UCSD-AML1 (cell line): ENCODE measurements at regions not wholly inside any gene's neighbourhood (a gene's known extent, or its start where the extent isn't known, plus 50 kb on each side); places are given as distances from the start of the nearest gene placed in this dataset.

ENCODE experiments used
- DNase-seq: peaks from one replicate; lab custom pipeline; 2025; ENCODE audit not compliant: unreplicated experiment; lab: John Stamatoyannopoulos, UW

GRCh38 chr4:108567831-108568230, 52.5 kb upstream of the RPL34 start:
- no peak for DNase-seq

DNA sequence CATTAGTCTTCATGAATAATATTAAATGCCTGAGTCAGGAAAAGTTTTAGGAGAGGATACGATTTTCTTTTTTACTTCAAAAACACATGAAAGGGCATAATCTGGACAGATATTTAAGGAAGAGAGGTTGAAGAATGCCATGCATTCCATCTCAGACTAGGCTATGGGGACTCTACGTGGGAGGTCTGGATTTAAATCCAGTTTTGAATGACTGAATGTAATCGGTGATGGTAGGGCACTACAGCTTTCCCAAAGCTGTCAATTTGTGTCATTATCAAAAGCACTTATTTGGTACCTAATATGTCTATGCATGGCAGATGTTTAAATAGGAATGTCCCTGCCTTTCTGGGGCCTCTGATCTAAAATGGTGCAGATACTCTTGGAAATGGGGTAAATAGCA, 59.3 kb upstream of the RPL34 start:
- no peak for DNase-seq

GRCh38 chr4:108560616-108561015, 59.8 kb upstream of the RPL34 start:
- DNase-seq = no peak

GRCh38 chr4:108559911-108560310, 60.5 kb upstream of the RPL34 start:
- no peak for DNase-seq

DNA sequence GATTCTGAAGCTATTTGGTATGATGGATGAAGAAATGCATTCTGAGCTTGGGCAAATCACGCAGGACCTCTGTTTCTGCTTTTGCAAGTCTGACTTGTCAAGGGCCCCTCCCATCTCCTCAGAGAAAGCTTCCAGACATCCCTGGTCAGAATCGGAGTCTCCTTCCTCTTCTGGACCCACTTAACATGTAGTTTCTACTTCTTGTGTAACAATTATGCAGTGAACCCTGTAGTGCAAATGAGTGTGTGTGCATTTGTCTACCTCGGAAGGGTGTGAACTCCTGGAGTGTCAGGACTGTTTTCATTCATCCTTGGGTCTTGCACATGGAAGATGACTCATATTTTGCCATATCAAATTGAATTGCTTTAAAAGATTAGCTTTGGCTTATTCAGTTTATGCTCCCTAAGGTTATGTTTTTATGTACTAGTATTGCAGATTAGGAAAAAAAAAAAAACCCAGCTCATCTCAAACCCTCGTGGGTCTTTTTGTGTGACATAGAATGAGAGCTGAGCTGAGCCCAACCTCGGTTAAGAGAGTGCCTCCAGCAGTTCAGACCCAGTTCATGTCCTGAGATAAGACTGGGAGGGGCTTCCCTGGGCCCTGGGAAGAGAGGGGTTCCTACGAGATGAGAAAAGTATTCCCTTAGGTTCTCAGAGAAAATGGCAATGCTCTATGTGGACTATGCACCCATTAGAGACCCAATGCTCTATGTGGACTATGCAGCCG, 61.1 kb upstream of the RPL34 start:
- DNase-seq = no peak

GRCh38 chr4:108556588-108557200, 63.7 kb upstream of the RPL34 start:
- DNase-seq = peak; percentile 13

DNA sequence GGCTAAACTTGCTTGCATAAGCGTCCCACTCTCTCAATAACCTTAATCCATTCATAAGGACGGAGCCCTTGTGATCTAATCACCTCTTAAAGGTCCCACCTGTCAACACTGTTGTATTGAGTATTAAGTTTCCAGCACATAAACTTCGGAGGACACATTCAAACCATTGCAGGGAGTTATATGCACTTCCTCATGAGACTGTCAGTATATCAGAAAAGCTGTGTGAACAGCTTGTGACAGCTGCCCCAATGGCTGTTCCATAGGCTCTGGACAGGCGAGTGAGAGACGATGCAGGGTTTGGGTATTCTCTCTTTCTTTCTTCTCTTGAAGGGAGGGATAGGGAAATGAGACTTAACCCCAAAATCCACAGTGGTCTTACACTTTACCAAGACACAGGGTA, 64.2 kb upstream of the RPL34 start:
- no peak for DNase-seq

- DNase-seq = no peak
Measured at GRCh38 chr4:108555701-108556100, 64.7 kb upstream of the RPL34 start.

GRCh38 chr4:108547682-108548081, 72.7 kb upstream of the RPL34 start:
- no peak for DNase-seq

GRCh38 chr4:108546728-108547127, 73.6 kb upstream of the RPL34 start:
- no peak for DNase-seq

GRCh38 chr4:108544481-108544880, 75.9 kb upstream of the RPL34 start:
- DNase-seq = no peak

- no peak for DNase-seq
Measured at GRCh38 chr4:108543359-108543968, 76.9 kb upstream of the RPL34 start.

DNA sequence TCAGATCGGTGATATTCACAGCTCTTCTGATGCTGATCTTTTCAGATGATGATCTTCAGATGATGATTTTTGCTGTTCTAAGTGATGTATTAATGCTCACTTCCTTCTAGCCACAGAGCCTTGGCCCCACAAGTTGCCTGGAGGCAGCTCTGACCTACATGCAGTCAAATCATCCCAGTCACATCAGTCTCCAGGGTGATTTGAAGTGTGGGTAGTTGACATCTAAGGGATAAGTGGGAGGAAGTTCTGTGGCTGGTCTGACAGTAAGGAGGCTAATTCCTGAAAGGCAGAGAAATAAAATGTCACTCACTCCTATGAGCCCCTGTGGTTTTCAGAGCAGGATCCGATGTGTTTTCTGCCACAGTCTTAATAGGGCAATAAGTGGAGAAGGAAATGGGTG, 79.8 kb upstream of the RPL34 start:
- peak; percentile 74 for DNase-seq

- no peak for DNase-seq
Measured at GRCh38 chr4:108536577-108536976, 83.8 kb upstream of the RPL34 start.

GRCh38 chr4:108535757-108536156, 84.6 kb upstream of the RPL34 start:
- no peak for DNase-seq

GRCh38 chr4:108533876-108534275, 86.5 kb upstream of the RPL34 start:
- no peak for DNase-seq

DNA sequence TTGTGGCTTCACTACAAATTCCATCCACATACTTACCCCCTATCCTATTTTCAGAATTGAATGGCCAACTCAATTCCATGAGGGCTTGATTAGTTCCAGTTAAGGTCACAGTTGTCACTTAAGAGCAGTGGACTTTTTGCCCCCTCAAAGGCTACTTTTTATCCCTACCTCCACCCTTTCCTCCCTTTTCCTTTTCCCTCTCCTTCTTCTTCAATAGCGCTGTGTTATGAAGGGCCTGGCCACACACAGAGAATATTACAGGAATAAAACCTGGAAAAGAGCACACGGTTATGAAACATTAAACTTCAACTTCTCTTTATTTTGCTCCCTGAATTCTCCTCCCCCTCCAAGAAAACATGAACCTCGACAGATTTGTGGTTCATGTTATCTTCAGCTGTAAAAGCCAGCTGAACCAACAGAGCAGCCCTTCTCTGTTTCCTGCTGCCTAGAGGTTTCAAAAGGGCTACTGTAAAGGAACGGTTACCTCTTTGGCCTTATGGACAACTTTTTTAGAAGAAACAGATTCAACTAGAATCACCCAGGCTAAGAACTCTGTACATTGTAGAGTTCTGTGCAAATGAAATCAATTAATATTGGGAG, 87.0 kb upstream of the RPL34 start:
- DNase-seq = peak; percentile 16

GRCh38 chr4:108532738-108533137, 87.6 kb upstream of the RPL34 start:
- no peak for DNase-seq

DNA sequence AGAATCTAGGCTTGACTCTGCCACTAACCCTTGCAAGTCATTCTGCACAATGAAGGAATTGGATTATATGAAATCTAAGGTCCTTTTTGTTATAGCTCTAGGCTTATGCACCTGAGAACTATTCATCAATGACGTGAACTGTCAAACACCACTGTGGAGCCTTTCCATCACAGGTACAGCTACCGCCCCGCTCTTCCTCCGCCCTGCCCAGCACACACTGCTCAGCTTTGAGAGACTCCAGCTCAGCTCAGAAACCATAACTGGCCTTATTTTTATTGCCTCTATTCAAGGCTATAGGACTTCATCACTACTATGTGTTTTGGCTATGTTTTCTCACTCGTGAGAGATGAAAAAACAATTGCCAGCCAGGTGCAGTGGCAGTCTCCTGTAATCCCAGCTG, 88.2 kb upstream of the RPL34 start:
- no peak for DNase-seq

DNA sequence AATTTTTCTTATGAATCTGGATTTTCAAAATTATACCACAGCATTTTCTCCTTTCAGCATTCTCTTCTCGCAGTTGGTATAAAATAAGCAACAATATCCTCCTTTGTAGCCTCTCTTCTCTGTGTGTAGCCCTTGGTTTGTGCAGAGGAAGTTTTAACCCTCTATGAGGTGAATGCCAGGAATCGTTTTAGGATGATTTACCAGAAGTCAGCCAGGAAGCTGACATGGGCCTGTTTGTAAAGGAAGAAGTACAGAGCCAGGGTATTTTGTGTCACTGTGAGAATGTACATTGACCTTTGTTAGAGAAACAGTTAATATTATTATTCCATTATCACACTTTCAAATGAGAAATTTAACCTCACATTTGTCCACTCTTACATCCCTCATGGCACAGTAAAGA, 88.9 kb upstream of the RPL34 start:
- DNase-seq = no peak

DNA sequence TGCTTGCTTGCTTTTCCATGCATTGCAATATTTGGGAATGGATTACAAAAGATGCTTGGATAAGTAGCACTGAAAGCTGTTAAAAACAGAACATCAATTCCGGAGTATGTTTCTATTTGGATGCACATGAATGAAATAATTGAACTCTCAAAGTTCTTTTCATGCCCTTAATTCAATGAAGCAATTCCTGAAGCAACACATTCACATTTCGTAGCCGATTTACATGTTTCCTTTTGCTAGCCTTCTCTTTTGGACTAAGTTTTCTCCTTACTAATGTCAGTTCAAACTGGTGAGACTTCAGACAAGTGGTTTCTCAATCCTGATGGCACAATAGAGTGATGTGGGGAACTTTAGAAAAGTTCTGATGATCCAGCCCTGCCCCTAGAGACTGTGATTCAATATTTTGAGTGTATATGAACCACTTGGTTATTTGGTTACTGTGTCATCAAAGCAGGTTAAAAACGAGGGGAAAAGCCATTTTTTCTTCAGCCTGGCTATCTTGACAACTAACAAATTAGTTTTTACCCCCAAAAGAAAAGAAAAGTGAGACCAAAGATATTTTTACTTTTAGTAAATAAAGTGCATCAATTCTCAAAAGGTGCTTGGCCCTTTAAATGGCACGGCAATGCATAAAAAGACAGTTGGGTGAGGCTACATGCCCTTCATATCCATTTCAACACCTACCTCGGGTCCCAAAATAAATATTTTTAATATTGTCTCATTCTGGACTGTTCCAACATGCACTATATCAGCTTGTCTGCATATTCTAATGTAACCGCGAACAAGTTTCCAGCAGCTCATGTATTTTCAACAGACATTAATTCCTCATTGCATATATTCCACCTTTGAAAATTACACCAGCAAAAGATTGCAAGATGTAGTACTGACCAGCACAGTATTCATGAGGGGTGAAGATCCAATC, 90.1 kb upstream of the RPL34 start:
- DNase-seq = no peak
